ENCODE measurements at regions not wholly inside any gene's neighbourhood (a gene's known extent, or its start where the extent isn't known, plus 50 kb on each side); places are given as distances from the start of the nearest gene placed in this dataset.

DNA sequence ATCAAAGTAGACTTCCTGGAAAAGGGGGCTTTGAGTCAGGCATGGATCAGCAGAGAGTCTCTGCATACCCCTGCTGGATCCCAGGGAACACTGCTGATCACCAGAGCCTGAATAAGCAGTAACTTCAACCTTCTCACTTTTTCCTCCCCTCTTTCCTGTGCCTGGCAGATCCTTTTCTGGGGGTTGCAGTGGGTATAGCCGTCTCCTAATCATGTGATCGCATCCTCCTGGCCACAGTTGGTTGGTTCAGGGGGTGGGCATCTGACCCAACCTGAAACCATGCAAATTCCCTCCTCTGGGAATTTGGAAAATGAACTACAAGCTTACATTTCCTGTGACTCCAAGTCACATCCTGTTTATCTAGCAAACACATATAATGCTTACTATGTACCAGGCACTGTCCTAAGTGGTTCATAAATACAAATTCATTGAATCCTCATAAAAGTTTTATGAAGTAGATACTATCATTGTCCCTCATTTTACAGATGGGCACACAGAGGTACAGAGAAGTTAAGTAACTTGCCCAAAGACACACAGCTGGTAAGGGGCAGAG is 120.3 kb downstream of the AXIN2 start:
- H3K9me2 ChIP-seq (replicated peaks; ENCODE audit: insufficient read depth, low read length), result no peaks in the 10 kb centered on the region
- no peaks in the 10 kb centered on the region for H3K36me3 ChIP-seq (replicated peaks; ENCODE audit: insufficient read depth, low read length)
- H3K9me3 ChIP-seq (replicated peaks; ENCODE audit: insufficient read depth, low read length), result no peaks in the 10 kb centered on the region
- H3K27ac ChIP-seq (ENCODE audit: low read length), result no peak overlapping the region
- no peak overlapping the region for H3K9ac ChIP-seq (ENCODE audit: low read length)
- no peaks in the 10 kb centered on the region for H3K4me1 ChIP-seq (ENCODE audit: low read length)
- H3F3A ChIP-seq (ENCODE audit: insufficient read depth, low read length), result no peaks in the 10 kb centered on the region
- no peak overlapping the region for H3K4me3 ChIP-seq (ENCODE audit: low read length)
- TF ChIP-seq EZH2 (optimal IDR thresholded peaks at IDR 0.05; ENCODE audit: low read depth, low read length) (no peak), EZH2phosphoT487 (IDR thresholded peaks at IDR 0.05; ENCODE audit: low read length) (no peak)
- TF ChIP-seq, protein P1, sequence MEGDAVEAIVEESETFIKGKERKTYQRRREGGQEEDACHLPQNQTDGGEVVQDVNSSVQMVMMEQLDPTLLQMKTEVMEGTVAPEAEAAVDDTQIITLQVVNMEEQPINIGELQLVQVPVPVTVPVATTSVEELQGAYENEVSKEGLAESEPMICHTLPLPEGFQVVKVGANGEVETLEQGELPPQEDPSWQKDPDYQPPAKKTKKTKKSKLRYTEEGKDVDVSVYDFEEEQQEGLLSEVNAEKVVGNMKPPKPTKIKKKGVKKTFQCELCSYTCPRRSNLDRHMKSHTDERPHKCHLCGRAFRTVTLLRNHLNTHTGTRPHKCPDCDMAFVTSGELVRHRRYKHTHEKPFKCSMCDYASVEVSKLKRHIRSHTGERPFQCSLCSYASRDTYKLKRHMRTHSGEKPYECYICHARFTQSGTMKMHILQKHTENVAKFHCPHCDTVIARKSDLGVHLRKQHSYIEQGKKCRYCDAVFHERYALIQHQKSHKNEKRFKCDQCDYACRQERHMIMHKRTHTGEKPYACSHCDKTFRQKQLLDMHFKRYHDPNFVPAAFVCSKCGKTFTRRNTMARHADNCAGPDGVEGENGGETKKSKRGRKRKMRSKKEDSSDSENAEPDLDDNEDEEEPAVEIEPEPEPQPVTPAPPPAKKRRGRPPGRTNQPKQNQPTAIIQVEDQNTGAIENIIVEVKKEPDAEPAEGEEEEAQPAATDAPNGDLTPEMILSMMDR (IDR thresholded peaks at IDR 0.05; ENCODE audit: low read length), result no peak
- no peak for DNase-seq
- no peak overlapping the region for H3K4me2 ChIP-seq (ENCODE audit: low read depth, low read length)
- no peaks in the 10 kb centered on the region for H3K79me2 ChIP-seq (ENCODE audit: low read length)
- no peak overlapping the region for H2AFZ ChIP-seq (ENCODE audit: low read length)
- H4K20me1 ChIP-seq (ENCODE audit: insufficient read depth, low read length), result no peaks in the 10 kb centered on the region
- H3K27me3 ChIP-seq (replicated peaks; ENCODE audit: insufficient read depth, low read length), result no peaks in the 10 kb centered on the region

DNA sequence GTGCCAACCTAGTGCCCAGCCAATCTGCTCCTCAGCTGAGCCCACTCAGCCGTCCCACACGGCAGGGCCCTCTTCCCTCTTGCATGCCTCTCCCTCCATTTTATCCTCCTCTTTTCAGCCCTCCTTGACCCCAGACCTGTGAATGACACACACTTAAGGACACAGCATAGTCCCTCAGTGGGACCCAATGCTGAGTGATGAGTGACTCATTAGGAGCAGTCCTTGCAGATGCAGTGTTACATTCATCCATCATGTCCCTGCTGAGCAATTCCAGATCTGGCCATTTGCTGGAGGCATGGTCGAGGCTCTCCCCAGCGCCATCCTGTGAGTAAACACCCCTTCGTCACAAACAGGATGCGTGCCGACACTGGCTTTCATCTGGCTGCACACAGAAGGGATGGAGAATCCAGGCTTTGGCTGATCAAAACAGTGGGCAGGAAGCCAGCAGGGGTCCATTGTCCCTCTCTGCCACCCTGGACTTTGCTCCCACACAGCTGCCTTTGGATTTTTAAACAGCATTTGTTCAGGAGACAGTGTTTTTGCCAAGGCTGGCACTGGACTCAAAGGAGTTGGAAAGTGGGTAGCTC is 122.6 kb downstream of the AXIN2 start:
- H3K36me3 ChIP-seq (replicated peaks; ENCODE audit: insufficient read depth, low read length), result no peaks in the 10 kb centered on the region
- H3K27me3 ChIP-seq (replicated peaks; ENCODE audit: insufficient read depth, low read length), result no peaks in the 10 kb centered on the region
- H3K4me1 ChIP-seq (ENCODE audit: low read length), result no peaks in the 10 kb centered on the region
- H3K4me3 ChIP-seq (ENCODE audit: low read length), result no peak overlapping the region
- H3K9me3 ChIP-seq (replicated peaks; ENCODE audit: insufficient read depth, low read length), result no peaks in the 10 kb centered on the region
- H3K9me2 ChIP-seq (replicated peaks; ENCODE audit: insufficient read depth, low read length), result no peaks in the 10 kb centered on the region
- H2AFZ ChIP-seq (ENCODE audit: low read length), result no peak overlapping the region
- H4K20me1 ChIP-seq (ENCODE audit: insufficient read depth, low read length), result no peaks in the 10 kb centered on the region
- no peaks in the 10 kb centered on the region for H3K79me2 ChIP-seq (ENCODE audit: low read length)
- TF ChIP-seq EZH2phosphoT487 (IDR thresholded peaks at IDR 0.05; ENCODE audit: low read length) (no peak), EZH2 (optimal IDR thresholded peaks at IDR 0.05; ENCODE audit: low read depth, low read length) (no peak)
- TF ChIP-seq, protein P1 (IDR thresholded peaks at IDR 0.05; ENCODE audit: low read length), result no peak
- H3F3A ChIP-seq (ENCODE audit: insufficient read depth, low read length), result no peaks in the 10 kb centered on the region
- no peak for DNase-seq
- H3K27ac ChIP-seq (ENCODE audit: low read length), result no peak overlapping the region
- no peak overlapping the region for H3K9ac ChIP-seq (ENCODE audit: low read length)
- H3K4me2 ChIP-seq (ENCODE audit: low read depth, low read length), result no peak overlapping the region

GRCh38 chr17:65438173-65438572 is 123.3 kb downstream of the AXIN2 start:
- TF ChIP-seq, protein P1 (IDR thresholded peaks at IDR 0.05; ENCODE audit: low read length), result no peak
- TF ChIP-seq EZH2phosphoT487 (IDR thresholded peaks at IDR 0.05; ENCODE audit: low read length), result no peak
- no peak for TF ChIP-seq EZH2 (optimal IDR thresholded peaks at IDR 0.05; ENCODE audit: low read depth, low read length)
- Histone ChIP-seq H3K4me2 (ENCODE audit: low read depth, low read length) (no peak overlapping the region), H2AFZ (ENCODE audit: low read length) (no peak overlapping the region), H3K9me2 (replicated peaks; ENCODE audit: insufficient read depth, low read length) (no peaks in the 10 kb centered on the region), H3K9me3 (replicated peaks; ENCODE audit: insufficient read depth, low read length) (no peaks in the 10 kb centered on the region), H3K9ac (ENCODE audit: low read length) (no peak overlapping the region), H3K27me3 (replicated peaks; ENCODE audit: insufficient read depth, low read length) (no peaks in the 10 kb centered on the region), H3K27ac (ENCODE audit: low read length) (no peak overlapping the region), H3K4me3 (ENCODE audit: low read length) (no peak overlapping the region), H4K20me1 (ENCODE audit: insufficient read depth, low read length) (no peaks in the 10 kb centered on the region), H3K79me2 (ENCODE audit: low read length) (no peaks in the 10 kb centered on the region), H3K4me1 (ENCODE audit: low read length) (no peaks in the 10 kb centered on the region), H3F3A (ENCODE audit: insufficient read depth, low read length) (no peaks in the 10 kb centered on the region), H3K36me3 (replicated peaks; ENCODE audit: insufficient read depth, low read length) (no peaks in the 10 kb centered on the region)
- DNase-seq, result no peak
